ENCODE measurements at regions not wholly inside any gene's neighbourhood (a gene's known extent, or its start where the extent isn't known, plus 50 kb on each side); places are given as distances from the start of the nearest gene placed in this dataset.
"Not testable (repeated sequence)": the region's sequence is repeated elsewhere in the genome, so short reads cannot be mapped to it uniquely, and the experiment has no call there.

GRCh38 chrX:1841746-1842145, 226.9 kb downstream of the ASMT start:
- intact Hi-C loops (cut with DNase I), result no loop called here
- H3K27ac ChIP-seq (replicated peaks in 1 of 4), result no peak overlapping the region
- no peak overlapping the region for H3K4me3 ChIP-seq
- H3K4me1 ChIP-seq, result no peaks in the 10 kb centered on the region
- H3K27me3 ChIP-seq, result no peaks in the 10 kb centered on the region
- TF ChIP-seq POLR2A (IDR thresholded peaks at IDR 0.05; ENCODE audit: low read depth), result no peak
- TF ChIP-seq EP300 (IDR thresholded peaks at IDR 0.05), result no peak
- TF ChIP-seq POLR2AphosphoS5 (IDR thresholded peaks at IDR 0.05), result no peak
- no peak for TF ChIP-seq CTCF (IDR thresholded peaks at IDR 0.05)
- WGBS, result 88% methylated on average over 7 of the region's 7 CpGs
- H3K36me3 ChIP-seq, result no peaks in the 10 kb centered on the region
- DNase-seq (ENCODE audit: extremely low spot score), result no peak
- peaks cover 0 to 7% (median 3%) of the 10 kb centered on the region in 4 donors for H3K9me3 ChIP-seq

- H3K27ac ChIP-seq (replicated peaks in 1 of 4); H3K27me3 ChIP-seq; H3K4me3 ChIP-seq; DNase-seq (ENCODE audit: extremely low spot score); H3K9me3 ChIP-seq; intact Hi-C loops (cut with DNase I); H3K4me1 ChIP-seq; H3K36me3 ChIP-seq: not testable (repeated sequence)
- 96% methylated on average over 4 of the region's 4 CpGs for WGBS
Observed at GRCh38 chrX:1847000-1847399, 232.1 kb downstream of the ASMT start.

- H3K27me3 ChIP-seq; H3K4me1 ChIP-seq; intact Hi-C loops (cut with DNase I); H3K4me3 ChIP-seq; H3K27ac ChIP-seq (replicated peaks in 1 of 4); DNase-seq (ENCODE audit: extremely low spot score); H3K9me3 ChIP-seq; H3K36me3 ChIP-seq: not testable (repeated sequence)
- WGBS, result 38% methylated on average over 2 of the region's 2 CpGs
Observed at GRCh38 chrX:1847790-1848189, 232.9 kb downstream of the ASMT start.

- Histone ChIP-seq H3K4me1 (no peaks in the 10 kb centered on the region), H3K9me3 (peaks cover 0 to 8% (median 2%) of the 10 kb centered on the region in 4 donors), H3K27ac (replicated peaks in 1 of 4) (no peak overlapping the region), H3K36me3 (no peaks in the 10 kb centered on the region), H3K27me3 (peaks cover 0 to 6% (median 0%) of the 10 kb centered on the region in 4 donors), H3K4me3 (no peak overlapping the region)
- 90% methylated on average over 6 of the region's 6 CpGs for WGBS
- no peak for TF ChIP-seq POLR2A (IDR thresholded peaks at IDR 0.05; ENCODE audit: low read depth)
- no peak for TF ChIP-seq CTCF (IDR thresholded peaks at IDR 0.05)
- no peak for TF ChIP-seq POLR2AphosphoS5 (IDR thresholded peaks at IDR 0.05)
- no peak for TF ChIP-seq EP300 (IDR thresholded peaks at IDR 0.05)
- intact Hi-C loops (cut with DNase I), result no loop called here
- no peak for DNase-seq (ENCODE audit: extremely low spot score)
Observed at GRCh38 chrX:1851527-1851926, 236.7 kb downstream of the ASMT start.

- Histone ChIP-seq H3K4me3 (no peak overlapping the region), H3K27me3 (peaks cover 0 to 6% (median 0%) of the 10 kb centered on the region in 4 donors), H3K27ac (replicated peaks in 1 of 4) (no peak overlapping the region), H3K4me1 (no peaks in the 10 kb centered on the region), H3K9me3 (peaks cover 0 to 7% (median 2%) of the 10 kb centered on the region in 4 donors), H3K36me3 (no peaks in the 10 kb centered on the region)
- intact Hi-C loops (cut with DNase I), result no loop called here
- DNase-seq (ENCODE audit: extremely low spot score), result no peak
- TF ChIP-seq POLR2A (IDR thresholded peaks at IDR 0.05; ENCODE audit: low read depth), result no peak
- TF ChIP-seq EP300 (IDR thresholded peaks at IDR 0.05), result no peak
- TF ChIP-seq POLR2AphosphoS5 (IDR thresholded peaks at IDR 0.05), result no peak
- no peak for TF ChIP-seq CTCF (IDR thresholded peaks at IDR 0.05)
- WGBS, result 74% methylated on average over 9 of the region's 9 CpGs
Observed at GRCh38 chrX:1852082-1852481, 237.2 kb downstream of the ASMT start.

- WGBS, result 53% methylated on average over 3 of the region's 3 CpGs
- intact Hi-C loops (cut with DNase I), result no loop called here
- no peak for TF ChIP-seq POLR2AphosphoS5 (IDR thresholded peaks at IDR 0.05)
- TF ChIP-seq POLR2A (IDR thresholded peaks at IDR 0.05; ENCODE audit: low read depth), result no peak
- no peak for TF ChIP-seq CTCF (IDR thresholded peaks at IDR 0.05)
- no peak for TF ChIP-seq EP300 (IDR thresholded peaks at IDR 0.05)
- no peaks in the 10 kb centered on the region for H3K4me1 ChIP-seq
- H3K27me3 ChIP-seq, result peaks cover 0 to 6% (median 0%) of the 10 kb centered on the region in 4 donors
- DNase-seq (ENCODE audit: extremely low spot score), result no peak
- no peak overlapping the region for H3K4me3 ChIP-seq
- no peaks in the 10 kb centered on the region for H3K36me3 ChIP-seq
- peaks cover 0 to 6% (median 2%) of the 10 kb centered on the region in 4 donors for H3K9me3 ChIP-seq
- H3K27ac ChIP-seq (replicated peaks in 1 of 4), result no peak overlapping the region
Observed at GRCh38 chrX:1853447-1853846, 238.6 kb downstream of the ASMT start.

All from esophagus muscularis mucosa (tissue), 4 donors.